ENCODE measurements at regions not wholly inside any gene's neighbourhood (a gene's known extent, or its start where the extent isn't known, plus 50 kb on each side); places are given as distances from the start of the nearest gene placed in this dataset.
"Not testable (repeated sequence)": the region's sequence is repeated elsewhere in the genome, so short reads cannot be mapped to it uniquely, and the experiment has no call there.

DNA sequence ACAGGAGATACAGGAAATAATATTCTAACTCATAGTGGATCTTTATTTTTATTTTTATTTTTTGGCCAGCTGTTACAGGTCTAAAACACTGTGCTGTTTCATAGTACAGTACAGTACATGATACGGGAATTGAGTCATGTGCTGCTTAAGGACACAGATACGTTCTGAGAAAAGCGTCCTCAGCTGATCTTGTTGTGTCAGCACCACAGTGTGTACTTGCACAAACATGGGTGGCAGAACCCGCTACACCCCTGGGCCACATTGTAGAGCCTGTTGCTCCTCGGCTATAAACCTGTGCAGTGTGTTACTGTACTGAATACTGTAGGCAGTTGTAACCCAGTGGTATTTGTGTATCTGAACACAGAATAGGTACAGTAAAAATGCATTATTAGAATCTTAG lies 183.4 kb downstream of the OR4M2 start:
- DNase-seq = no peak

DNA sequence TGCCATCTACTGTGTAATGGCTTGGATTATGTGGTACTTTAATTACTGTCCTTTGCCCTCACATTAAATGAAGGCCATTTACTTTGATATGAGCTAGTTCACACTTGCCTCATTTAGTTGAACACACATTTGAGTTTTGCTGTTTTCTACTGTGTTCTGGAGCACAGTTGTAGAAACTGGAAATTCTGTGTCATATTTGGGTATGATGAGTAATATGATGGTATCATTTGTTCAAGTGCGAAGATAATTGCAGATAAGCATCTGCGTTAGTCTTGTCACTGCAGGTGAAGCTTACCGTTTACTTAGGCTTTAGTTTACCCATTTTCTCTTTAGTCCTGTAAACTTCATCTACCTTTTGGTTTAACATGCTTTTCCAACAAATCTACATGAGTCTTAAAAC lies 183.9 kb downstream of the OR4M2 start:
- DNase-seq = not testable (repeated sequence)

DNA sequence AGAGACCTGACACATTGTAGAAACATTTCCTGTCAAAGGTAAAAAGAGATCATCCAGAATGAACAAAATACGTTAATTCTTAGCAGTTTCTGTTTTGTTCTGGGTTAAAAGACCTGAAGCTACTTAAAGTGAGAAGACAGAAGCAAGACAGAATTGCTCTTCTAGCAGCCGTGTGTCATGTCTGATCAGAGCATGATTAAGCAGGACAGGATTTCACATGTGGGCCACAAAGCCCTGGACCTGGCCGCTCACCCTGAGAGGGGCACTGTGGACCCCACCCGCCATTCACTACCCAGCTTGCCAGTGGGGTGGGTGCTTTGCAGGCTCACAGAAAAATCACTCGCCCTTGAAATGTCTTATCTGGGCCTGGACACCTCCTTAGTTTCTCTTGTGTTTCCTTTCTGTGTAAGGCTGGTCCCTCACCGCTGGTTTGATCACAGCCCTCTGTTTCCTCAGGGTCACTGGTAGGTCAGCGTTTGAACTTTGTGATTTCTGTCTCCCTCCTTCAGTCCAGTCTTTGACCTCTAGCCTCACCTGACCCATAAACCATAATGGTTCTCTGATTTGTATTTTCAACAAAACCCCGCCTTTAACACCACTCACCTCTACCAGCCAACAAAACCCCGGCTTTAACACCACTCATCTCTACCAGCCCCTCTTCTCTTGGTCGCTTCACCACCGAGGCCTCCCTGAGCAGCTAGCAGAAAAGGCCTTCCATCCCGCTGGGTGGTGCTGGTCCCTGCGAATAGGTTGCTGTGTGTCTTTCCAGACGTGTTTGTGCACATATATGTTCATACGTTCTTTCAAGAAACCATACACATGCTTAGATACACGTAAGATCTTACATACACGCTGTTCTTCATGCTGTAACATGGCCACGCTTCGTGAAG lies 185.0 kb downstream of the OR4M2 start:
- no peak for DNase-seq

DNA sequence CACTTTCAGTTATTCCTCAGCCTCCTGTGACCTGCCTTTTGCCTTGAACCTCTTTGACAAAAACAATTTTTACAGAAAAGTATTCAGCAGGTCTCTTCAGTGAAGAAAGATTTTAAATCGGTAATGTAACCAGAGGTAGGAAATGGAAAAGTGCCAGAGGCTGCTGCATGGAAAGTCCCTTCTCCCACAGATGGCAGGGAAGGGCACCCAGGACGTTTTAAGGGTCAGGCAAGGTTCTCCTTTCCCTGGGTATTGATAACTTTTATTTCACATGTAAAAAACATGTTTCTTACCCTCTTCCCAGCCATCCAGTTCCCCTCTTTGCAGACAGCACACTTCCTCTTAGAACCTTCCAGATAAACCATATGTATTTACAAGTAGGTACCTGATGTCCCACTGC lies 185.6 kb downstream of the OR4M2 start:
- no peak for DNase-seq

DNA sequence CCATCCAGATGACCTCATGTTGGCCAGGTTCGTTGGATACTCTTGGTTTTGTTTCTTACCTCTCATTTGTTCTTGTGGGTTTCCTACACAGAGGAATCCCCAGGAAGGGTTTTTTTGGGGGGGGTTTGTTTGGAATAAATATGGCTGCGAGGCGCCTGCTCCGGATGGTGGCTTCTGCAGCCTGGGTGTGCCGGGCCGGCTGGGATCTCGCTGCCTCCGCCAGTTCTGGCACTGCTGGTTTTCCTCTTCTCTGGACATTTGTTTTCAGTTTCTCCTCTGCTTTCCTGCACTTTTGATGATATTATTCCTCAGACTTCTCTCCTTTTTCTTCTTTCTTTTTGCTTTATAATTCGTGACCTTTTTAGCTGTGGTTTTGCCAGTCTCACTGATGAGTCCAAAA lies 187.4 kb downstream of the OR4M2 start:
- no peak for DNase-seq

DNA sequence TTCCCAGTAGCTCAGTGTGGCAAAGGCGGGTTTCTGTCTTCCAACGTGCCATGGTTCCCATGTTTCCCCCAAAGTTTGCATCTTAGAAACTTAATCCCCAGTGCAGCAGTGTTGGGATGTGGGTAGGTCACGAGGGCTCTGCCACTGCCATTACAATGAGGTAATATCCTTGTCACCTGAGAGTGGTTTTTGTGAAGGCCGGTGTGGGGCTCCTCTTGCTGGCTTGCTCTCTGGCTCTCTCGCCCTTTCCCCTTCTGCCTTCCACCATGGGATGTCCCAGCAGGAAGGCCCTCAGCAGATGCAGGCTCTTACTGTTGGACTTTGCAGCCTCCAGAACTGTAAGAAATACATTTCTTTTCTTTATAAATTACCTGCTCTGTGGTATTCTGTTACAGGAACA lies 187.9 kb downstream of the OR4M2 start:
- not testable (repeated sequence) for DNase-seq

DNA sequence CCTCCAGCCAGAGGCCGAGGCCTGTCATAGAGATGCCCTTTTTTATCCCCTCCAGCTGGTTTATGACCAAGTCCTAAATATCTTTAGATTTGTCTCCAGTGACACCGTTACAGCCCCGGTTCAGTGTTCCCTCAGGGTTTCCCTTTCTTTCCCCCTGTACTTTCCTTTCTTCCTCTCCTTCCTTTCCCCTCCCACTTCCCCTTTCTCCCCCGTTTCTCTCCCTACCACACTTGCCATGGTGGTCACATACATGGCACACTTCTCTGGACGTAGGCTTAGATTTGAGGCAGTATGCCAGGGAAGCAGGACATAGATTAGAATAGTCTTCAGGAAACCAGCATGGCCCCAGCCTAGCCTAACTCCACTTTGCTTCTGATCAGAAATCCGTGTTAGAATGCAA lies 188.3 kb downstream of the OR4M2 start:
- not testable (repeated sequence) for DNase-seq

DNA sequence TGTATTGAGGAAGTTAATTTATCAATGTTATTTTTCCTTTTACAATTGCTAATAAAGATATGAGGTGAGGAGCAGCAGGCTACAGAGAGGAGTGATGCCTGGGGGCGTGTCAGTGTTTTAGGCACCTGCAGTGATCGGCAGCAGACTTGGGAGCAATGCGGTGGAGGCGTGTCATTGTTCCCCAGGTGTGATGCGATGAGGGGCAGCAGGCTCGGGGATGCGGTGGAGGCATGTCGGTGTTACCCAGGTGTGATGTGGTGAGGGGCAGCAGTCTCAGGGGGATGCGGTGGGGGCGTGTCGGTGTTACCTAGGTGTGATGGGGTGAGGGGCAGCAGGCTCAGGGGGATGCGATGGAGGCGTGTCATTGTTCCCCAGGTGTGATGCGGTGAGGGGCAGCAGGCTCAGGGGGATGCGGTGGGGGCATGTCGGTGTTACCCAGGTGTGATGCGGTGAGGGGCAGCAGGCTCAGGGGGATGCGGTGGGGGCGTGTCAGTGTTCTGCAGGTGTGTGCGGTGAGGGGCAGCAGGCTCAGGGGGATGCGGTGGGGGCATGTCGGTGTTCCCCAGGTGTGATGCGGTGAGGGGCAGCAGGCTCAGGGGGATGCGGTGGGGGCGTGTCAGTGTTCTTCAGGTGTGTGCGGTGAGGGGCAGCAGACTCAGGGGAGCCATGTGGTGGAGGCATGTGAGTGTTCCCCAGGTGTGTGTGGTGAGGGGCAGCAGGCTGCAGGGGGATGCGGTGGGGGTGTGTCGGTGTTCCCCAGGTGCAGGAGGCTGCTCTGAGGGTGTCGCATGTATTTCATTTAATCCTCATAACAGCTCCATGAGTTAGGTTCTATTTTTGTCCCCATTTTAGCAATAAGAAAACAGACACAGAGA lies 186.2 kb upstream of the GOLGA6L22 start:
- DNase-seq = not testable (repeated sequence)

DNA sequence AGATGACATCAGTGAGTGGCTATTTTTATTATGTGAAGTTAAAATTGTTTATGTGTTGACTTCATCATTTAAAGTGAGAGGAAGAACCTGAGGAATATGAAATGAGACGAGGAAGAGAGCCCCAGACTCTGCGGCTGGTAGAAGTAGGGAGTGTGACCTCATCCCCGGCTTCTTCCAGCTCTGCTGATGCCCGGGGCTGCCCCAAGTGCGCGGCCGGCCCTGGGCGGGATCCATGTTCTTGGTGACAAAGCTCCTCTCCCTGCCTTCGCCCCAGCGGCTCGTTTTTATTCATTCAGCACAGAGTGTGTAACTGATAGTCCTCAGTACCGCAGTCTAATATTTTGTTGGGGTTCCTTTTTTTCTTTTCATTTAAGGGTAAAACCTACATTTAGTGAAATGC lies 185.5 kb upstream of the GOLGA6L22 start:
- not testable (repeated sequence) for DNase-seq

DNA sequence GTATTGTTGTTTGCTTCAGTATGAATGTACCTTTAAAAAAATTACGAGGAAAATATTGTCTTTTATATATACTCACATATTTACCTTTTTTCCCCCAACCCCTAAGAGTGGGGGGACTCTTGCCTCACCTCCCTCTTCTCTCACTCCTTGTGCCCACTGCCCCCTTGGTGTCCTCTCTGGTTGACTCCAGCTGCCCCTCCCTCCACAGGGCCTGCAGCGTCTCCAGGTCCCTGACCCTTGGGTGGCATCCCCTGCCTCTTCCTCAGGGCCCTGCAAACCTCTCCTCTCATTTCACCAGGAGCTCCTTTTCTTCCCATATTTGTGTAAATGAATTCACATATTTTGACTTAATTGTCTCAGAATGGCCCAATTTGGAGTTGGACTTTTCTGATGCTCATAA lies 184.3 kb upstream of the GOLGA6L22 start:
- DNase-seq = not testable (repeated sequence)

DNA sequence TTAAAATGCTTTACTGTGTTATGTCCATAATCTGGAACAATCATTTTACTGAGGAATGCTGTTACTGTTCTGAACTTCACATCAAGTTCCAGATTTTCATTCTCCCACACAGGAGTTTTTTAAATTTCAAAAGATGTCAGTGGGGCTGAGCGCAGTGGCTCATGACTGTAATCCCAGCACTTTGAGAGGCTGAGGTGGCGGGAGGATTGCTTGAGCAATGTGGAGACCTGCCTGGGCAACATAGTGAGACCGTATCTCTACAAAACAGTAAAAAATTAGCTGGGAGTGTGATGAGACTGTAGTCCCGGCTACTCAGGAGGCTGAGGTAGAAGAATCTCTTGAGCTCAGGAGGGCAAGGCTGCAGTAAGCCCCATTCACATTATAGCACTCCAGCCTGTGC lies 177.9 kb upstream of the GOLGA6L22 start:
- DNase-seq = not testable (repeated sequence)

DNA sequence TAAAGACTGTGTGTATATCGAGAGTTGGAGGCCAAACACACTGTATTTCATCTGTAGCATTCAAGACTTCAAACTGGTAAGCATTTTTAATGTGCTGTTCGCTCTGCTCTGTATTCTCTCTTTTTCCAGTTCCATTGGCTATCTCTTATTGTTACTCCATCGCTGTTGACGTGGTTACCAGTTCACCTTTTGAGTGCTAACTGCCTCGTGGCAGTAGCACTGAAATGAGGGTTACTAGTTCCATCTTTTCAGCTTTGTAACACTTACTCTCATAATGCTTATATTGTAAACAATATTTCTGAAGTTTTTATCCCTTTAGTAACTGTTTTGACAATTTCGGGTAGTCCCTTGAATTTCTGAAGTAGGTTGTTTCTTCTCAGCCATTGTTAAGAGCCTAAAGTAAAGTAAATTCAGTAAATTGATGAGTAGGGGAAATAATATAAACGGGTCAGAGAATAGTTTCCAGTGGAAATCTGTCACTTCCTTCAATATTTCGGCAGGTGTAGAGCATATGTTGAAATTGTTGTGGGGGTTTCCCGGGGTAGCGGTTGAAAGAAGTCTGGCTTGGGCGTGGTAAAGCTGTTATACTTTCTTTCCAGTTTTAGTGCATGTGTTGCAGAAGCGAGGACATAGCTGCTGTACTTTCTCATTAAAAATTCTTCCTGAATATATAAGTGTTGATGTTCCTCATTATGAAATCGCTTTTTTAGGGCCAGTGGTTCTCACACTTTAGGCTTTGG lies 175.7 kb upstream of the GOLGA6L22 start:
- DNase-seq = not testable (repeated sequence)

DNA sequence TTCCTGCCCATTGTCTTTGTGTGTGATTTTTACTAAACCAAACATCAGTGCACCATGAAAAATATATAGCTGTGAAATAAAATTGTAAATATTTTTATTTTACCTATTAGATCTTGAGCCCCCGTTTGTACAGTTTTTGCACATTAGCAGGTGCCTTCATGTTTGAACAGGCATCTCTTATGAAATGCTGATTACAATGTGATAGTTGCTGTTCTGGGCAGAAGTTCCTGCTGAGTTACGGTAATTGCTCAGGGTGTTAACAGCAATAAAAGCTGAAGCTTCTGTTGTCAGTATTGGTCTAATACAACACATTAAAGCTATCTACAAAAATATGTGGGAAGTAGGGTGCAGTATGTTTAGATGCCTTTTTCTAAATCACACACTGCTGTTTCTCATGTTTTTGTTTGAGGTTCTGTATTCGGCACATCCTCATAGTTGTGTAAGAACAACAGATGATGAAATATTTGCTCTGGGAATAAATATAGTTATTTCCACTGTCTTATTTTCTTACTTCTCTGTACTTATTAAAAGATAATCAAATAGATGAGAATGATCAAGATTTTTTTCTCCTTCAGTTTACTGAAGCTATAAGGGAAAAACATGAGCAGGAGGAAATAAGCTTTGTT lies 173.8 kb upstream of the GOLGA6L22 start:
- DNase-seq = not testable (repeated sequence)

DNA sequence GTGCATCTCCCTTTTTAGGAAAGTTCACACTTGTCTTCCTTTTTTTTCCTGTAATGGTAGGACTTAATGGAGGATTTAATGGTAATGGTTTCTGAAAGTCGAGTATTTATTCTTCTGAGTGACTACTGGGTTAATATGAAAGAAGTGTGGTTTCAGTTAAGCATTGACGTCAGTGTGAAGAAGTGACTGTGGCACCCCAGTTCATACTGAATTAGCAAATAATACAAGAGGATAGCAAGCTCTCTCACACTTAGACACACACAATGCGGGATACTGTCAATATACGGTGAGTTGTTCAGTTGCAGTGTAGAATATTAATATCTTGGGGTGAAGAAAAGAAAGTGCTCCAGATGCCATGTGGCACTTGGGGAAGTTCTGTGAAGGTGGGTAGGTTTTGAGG lies 167.6 kb upstream of the GOLGA6L22 start:
- DNase-seq = not testable (repeated sequence)

DNA sequence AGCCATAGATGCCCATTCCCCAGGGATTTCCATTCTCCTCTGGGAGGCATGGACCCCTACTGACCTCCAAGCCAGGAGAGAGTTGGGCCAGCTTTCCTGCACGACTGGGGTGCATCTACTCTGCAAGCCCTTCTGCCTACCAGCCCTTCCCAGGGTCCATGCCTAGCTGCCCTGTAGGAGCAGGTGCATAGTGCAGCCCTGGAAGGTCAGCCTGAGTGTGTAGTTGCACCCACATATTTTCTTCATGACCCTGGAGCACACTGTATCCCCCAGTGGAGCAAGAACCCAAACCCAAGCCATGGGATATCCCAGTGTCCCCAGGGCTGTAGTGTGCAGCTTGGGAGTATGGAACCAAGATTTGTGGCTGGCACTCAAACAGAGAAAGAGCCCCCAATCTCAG lies 155.6 kb upstream of the GOLGA6L22 start:
- DNase-seq = not testable (repeated sequence)
